Body of pancreas (tissue), 4 donors: ENCODE measurements at regions not wholly inside any gene's neighbourhood (a gene's known extent, or its start where the extent isn't known, plus 50 kb on each side); places are given as distances from the start of the nearest gene placed in this dataset.
"Not testable (repeated sequence)": the region's sequence is repeated elsewhere in the genome, so short reads cannot be mapped to it uniquely, and the experiment has no call there.

Experiments used
- POLR2A ChIP-seq, 3 donors: fragments of 450-650 bp; IDR thresholded peaks; one replicate each; pipeline ENCODE4 v1.6.1; 2016; ENCODE audit warnings: antibody characterized with exemption in 3 of 3, mild to moderate bottlenecking in 2 of 3
- TF ChIP-seq, protein P1 (sequence below), 7 experiments: fragments of 450-650 bp in 4 of 7; fragments of 200-600 bp in 3 of 7; sonication (generic) in 3 of 7; IDR thresholded peaks; one replicate each; pipeline ENCODE4 v1.5.1; 2016 to 2019; ENCODE audit warnings: antibody characterized with exemption in 7 of 7

DNA sequence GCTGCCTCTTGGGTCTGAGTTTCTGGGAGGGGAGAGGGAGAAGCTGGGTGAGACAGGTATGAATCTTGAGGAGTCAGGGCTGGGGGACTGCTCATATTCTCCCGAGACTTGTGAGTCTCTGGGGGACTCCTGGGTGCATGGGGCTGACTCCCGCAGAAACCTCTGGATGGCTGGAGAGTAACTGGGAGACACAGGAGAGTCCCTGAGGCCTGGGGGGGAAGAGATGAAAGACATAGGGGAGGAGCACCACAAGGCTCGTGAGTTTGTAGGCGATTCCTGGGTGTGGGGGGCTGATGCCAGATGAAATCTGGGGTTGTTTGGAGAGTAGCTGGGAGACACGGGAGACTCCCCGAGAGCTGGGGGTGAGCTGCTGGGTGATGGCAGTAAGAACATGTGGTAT is 120.4 kb upstream of the ANKRD30BL start:
- TF ChIP-seq, protein P1, sequence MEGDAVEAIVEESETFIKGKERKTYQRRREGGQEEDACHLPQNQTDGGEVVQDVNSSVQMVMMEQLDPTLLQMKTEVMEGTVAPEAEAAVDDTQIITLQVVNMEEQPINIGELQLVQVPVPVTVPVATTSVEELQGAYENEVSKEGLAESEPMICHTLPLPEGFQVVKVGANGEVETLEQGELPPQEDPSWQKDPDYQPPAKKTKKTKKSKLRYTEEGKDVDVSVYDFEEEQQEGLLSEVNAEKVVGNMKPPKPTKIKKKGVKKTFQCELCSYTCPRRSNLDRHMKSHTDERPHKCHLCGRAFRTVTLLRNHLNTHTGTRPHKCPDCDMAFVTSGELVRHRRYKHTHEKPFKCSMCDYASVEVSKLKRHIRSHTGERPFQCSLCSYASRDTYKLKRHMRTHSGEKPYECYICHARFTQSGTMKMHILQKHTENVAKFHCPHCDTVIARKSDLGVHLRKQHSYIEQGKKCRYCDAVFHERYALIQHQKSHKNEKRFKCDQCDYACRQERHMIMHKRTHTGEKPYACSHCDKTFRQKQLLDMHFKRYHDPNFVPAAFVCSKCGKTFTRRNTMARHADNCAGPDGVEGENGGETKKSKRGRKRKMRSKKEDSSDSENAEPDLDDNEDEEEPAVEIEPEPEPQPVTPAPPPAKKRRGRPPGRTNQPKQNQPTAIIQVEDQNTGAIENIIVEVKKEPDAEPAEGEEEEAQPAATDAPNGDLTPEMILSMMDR (IDR thresholded peaks at IDR 0.05): not testable (repeated sequence)
- not testable (repeated sequence) for TF ChIP-seq POLR2A (IDR thresholded peaks at IDR 0.05)
